Stimulated activated CD4-positive, alpha-beta T cell treated with anti-CD3 and anti-CD28 coated beads, Interleukin-4, amount 100 ng/mL, for 24 hours (primary cell): ENCODE measurements at regions not wholly inside any gene's neighbourhood (a gene's known extent, or its start where the extent isn't known, plus 50 kb on each side); places are given as distances from the start of the nearest gene placed in this dataset.

Experiments
- DNase-seq: peaks from one replicate; pipeline ENCODE4 v3.0.0-alpha.2; 2020

GRCh38 chr12:61357496-61357895 lies 902.7 kb upstream of the USP15 start:
- DNase-seq: no peak

DNA sequence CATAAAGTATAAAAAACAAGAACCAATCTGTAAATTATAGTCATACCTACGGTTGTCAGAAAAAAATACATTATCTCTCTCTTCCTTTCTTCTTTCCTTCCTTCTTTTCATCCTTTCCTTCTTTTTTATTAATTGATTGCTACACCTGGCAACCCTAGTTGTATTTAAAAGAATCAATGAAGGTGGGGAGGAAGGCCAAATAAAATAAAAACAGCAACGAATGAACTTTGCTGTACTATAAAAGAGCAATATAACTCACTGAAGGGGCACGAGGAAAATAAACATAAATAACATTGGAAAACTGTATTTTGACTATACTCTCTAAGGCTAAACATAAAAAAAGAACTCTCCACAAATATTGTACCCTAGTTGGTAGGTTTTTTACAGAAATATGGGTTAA lies 898.2 kb upstream of the USP15 start:
- no peak for DNase-seq

DNA sequence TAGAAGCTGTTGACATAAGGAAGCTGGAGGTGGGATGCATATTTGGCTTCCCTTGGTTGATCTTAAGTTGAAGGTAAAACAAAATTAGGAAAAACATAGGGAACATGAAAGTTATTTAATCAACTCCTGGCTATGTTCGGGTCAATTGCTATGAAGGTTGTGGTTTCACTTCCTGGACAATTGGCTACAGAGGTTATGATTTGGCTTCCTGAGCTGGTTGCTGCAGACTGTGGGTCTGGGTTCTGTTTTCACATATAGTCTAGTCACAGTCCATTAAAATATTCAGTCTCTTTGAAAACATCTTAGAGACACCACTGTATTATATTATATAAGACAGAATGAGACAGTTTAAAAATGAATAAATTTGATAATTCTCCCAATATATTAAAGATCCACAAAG lies 895.2 kb upstream of the USP15 start:
- DNase-seq: no peak

DNA sequence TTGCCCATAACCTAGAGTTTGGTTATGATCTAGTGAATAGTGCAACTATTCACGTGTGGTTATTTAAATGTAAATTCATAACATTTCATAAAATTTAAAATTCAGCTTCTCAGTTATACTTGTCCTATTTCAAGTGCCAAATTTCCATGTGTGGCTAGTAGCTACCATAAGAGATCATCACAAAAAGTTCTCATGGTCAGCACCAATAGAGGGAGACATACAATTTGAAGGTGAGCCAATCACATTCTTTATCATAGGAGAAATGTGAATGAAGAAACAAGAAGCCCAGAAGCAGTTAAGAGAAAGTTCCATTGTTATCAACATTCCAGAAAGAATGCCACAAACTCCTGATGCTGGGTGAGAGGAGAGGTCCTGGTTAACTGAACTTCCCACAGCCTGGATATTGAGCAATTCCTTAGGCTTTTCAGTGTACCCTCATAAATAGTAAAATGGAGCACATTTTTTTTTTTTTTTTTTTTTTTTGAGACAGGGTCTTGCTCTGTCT lies 892.9 kb upstream of the USP15 start:
- no peak for DNase-seq

- no peak for DNase-seq
These were observed 890.8 kb upstream of the USP15 start for GRCh38 chr12:61369241-61369910.

DNA sequence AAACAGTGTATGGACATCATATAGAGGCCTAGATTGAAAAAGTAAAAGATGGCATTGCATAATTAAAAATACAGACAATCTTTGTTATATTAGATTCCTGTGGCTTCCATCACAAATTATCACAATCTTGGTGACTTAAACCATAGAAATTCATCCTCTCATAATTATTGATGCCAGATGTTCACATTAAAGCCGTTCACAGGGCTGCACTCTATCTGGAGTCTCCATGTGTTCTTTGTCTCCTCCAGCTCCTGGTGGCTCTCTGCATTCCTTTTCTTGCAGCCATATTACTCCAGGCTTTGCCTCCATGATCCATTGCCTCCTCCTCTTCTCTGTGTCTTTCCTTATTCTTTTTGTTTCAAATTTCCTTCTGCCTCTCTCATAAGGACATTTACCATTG lies 875.7 kb upstream of the USP15 start:
- no peak for DNase-seq

DNA sequence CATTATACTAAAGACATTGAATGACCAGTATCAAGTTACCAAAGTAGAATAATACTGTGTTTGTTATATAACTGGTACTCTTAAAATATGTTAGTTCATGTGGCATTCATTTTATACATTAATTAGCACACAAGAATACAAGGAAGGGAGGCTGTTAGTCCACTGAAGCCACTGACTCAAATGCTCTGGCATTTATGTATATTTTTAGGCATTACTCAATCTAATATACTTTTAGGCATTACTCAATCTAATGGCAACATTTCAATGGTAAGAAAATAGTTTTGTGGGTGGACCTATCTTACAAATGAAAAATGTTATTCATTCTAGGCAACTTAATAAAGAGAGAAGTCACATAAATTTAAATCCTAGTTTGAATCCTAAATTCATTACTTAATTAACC lies 874.4 kb upstream of the USP15 start:
- no peak for DNase-seq

- no peak for DNase-seq
These were observed 862.5 kb upstream of the USP15 start for GRCh38 chr12:61397668-61398067.

- no peak for DNase-seq
These were observed 848.0 kb upstream of the USP15 start for GRCh38 chr12:61412201-61412600.

- no peak for DNase-seq
These were observed 845.7 kb upstream of the USP15 start for GRCh38 chr12:61414470-61414869.

- no peak for DNase-seq
These were observed 837.4 kb upstream of the USP15 start for GRCh38 chr12:61422786-61423185.

GRCh38 chr12:61452076-61452475 lies 808.1 kb upstream of the USP15 start:
- DNase-seq: no peak

GRCh38 chr12:61487728-61488127 lies 772.5 kb upstream of the USP15 start:
- no peak for DNase-seq

DNA sequence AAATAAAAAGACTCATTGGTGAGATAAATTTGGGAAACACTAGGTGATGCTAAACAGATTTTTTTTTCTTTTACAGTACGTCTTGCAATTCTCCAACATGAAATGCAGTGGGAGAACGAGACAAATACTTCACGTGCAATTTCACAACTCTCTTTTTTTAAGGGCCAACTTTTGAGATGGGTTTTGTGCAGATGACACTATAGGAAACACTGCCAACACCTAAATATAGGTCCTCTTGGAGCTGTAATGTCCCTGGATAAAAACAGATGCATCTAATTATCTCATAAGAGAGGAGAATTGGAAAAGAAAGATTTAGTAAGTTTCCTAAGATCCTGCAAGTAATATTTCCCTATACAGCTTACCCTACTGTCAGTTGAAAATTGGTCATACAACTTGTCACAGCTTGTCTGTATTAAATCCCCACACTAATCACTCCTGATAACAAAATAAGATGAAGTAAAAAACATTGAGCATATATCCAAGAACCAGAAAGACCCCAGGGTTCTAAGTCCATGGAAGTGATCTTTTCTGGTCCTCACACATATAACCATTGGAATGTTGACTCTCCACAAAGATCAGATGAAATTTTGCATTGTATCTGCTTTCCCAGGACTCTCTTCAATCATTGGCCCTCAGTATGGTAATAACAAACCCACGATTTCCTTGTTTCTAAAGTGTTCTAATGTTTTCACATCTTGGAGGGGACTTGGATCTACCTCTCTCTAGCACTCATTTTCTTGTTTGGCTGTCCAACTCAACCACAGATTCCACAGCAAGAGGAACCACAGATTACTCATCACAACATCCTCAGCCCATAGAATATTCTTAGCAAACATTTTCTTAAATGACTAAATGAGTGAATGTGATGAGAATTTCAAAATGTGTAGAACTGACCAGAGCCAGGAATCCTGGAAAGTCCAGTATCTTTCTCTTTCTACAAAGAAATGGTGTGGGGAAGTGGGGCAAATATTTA lies 769.4 kb upstream of the USP15 start:
- no peak for DNase-seq

GRCh38 chr12:61502179-61502578 lies 758.0 kb upstream of the USP15 start:
- no peak for DNase-seq

GRCh38 chr12:61504396-61505080 lies 755.7 kb upstream of the USP15 start:
- DNase-seq: no peak

DNA sequence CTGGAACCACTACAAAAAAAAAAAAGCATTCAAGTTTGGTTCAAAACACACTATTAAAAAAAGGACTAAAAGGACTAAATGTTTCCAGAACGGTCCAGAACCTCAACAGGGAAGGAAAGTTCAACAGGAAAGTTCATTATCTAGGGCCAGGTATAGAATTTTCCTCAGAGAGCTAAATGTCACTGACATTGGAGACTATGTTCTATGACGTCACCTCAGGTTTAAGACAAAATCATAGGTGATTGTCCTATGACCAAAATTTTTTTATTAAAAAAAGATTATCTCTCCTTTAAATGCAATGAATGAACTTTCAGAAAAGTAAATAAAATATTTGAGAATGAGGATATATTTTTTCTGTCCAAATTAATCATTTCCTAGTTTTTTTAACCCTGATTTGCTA lies 746.7 kb upstream of the USP15 start:
- DNase-seq: no peak

DNA sequence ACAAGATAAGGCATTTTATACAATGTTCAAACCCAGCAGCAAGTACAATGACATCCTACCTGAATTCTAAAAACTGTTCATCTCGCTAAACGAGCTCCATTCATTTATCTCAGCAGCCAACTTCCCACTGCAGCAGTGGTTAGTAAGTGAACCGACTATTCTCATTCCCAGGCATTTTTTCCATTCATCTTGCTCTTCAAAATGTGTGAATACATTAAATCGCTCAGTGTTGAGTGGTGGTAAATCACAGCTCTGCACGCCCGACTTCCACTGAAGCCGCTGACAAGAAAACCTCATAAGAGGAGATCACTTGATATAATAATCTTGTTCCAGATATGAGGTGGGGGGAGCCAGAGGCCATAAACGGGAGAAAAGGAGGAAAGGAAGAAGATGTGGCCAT lies 746.2 kb upstream of the USP15 start:
- DNase-seq: no peak

DNA sequence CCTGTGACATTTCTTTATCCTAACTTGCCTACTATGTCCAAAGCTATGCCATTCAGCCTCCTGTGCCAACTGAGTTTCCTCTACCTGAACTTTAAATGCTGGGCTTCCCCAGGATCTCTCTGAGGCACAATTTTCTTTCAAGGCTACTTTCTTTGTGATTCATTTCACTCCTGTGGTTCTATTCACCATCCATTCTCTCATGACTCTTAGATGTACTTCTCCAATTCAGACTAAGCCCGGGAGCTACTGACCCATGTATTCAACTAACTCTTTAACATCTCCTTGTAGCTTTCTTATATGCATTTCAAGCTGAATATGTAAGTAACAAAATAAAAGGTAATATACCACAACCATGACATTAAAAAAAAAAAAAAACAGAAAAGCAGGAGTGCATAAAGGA lies 738.9 kb upstream of the USP15 start:
- DNase-seq: no peak

- no peak for DNase-seq
These were observed 736.8 kb upstream of the USP15 start for GRCh38 chr12:61523276-61523992.

DNA sequence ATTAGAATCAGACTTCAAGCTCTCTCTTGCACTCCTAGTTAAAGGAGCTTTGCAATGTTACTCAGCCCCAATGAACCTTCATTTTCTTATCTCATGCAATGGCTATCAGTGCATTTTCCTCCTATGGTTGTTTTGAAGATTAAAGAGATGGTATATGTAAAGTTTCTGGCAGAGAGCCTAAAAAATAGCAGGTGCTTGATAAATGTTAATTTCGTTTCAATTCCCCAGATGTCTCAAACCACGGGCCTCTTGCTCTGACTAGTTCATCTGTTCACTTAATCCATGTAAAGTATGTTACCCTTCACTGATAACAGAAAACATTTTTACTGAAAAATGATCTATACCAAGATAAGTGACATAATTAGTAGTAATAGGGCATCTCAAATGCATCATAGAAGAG lies 735.4 kb upstream of the USP15 start:
- DNase-seq: no peak

- DNase-seq: no peak
These were observed 734.9 kb upstream of the USP15 start for GRCh38 chr12:61525331-61525730.

- no peak for DNase-seq
These were observed 729.7 kb upstream of the USP15 start for GRCh38 chr12:61530456-61530855.
